ENCODE measurements at regions not wholly inside any gene's neighbourhood (a gene's known extent, or its start where the extent isn't known, plus 50 kb on each side); places are given as distances from the start of the nearest gene placed in this dataset.

DNA sequence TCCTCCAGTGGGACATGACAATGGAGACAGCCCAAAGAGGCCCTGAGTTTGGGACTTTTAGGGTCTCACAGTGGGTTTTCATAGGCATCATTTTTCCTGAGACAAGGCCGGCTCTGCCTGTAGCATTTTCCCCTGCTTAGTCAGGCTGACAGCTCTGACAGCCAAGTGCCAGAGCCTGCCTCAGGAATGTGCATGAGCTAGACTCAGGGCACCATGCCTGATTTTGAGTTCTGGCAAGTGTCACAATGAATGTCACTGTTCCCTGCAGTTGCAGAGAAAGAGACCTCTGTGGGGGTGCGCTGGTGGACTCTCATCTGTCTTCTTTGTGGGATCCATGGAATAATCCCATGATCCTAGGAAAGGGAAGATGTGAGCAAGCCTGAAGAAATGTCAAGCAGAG is 343.3 kb upstream of the TSPY4 start:
- DNase-seq (ENCODE audit: low read depth), result no peak
- H3K4me3 ChIP-seq (ENCODE audit: low read depth, low read length), result no peak overlapping the region
- no peak for TF ChIP-seq CTCF (IDR thresholded peaks at IDR 0.05; ENCODE audit: control insufficient read depth, extremely low read depth, insufficient read depth)

DNA sequence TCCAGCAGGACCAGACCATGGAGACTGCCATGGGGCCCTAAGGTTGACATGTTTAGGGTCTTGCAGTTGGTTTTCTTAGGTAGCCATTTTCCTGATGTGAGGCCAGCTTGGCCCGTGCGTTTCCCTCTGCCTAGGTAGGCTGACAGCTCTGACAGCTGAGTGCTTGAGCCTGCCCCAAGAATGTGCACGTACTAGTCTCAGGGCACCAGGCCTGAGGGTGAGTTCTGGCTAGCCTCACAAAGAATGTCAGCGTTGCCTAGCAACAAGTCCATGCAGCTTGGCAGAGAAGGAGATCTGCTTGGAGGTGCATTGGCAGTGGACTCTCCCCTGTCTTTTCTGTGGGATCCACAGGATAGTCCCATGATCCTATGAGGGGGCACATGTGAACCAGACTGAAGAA is 336.0 kb upstream of the TSPY4 start:
- no peak for TF ChIP-seq CTCF (IDR thresholded peaks at IDR 0.05; ENCODE audit: control insufficient read depth, extremely low read depth, insufficient read depth)
- H3K4me3 ChIP-seq (ENCODE audit: low read depth, low read length), result no peak overlapping the region
- peak; percentile 2 for DNase-seq (ENCODE audit: low read depth)

DNA sequence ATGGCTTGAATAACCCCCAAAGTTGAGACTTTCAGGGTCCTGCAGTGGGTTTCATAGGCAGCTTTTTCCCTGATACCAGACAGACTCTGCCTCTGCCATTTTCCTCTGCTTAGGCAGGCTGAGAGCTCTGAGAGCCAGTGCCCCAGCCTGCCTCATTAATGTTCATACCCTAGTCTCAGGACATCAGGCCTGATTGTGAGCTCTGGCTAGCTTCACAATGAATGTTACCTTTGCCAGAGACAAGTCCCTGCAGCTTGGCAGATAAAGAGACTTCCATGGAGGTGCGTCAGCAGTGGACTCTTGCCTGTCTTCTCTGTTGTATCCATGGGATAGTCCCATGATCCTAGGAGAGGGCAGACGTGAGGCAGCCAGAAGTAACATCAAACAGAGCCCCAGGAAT is 333.5 kb upstream of the TSPY4 start:
- no peak for TF ChIP-seq CTCF (IDR thresholded peaks at IDR 0.05; ENCODE audit: control insufficient read depth, extremely low read depth, insufficient read depth)
- H3K4me3 ChIP-seq (ENCODE audit: low read depth, low read length), result no peak overlapping the region
- DNase-seq (ENCODE audit: low read depth), result no peak

- TF ChIP-seq CTCF (IDR thresholded peaks at IDR 0.05; ENCODE audit: control insufficient read depth, extremely low read depth, insufficient read depth), result no peak
Observed at GRCh38 chrY:9008648-9009047, 328.6 kb upstream of the TSPY4 start.

GRCh38 chrY:9016916-9017315 is 320.3 kb upstream of the TSPY4 start:
- no peak overlapping the region for H3K4me3 ChIP-seq (ENCODE audit: low read depth, low read length)
- TF ChIP-seq CTCF (IDR thresholded peaks at IDR 0.05; ENCODE audit: control insufficient read depth, extremely low read depth, insufficient read depth), result no peak
- no peak for DNase-seq (ENCODE audit: low read depth)

More at GRCh38 chrY:9008648-9009047, 328.6 kb upstream of the TSPY4 start:
- H3K4me3 ChIP-seq (ENCODE audit: low read depth, low read length), result no peak overlapping the region
- no peak for DNase-seq (ENCODE audit: low read depth)

GRCh38 chrY:9018401-9018800 is 318.9 kb upstream of the TSPY4 start:
- H3K4me3 ChIP-seq (ENCODE audit: low read depth, low read length), result no peak overlapping the region
- DNase-seq (ENCODE audit: low read depth), result no peak
- TF ChIP-seq CTCF (IDR thresholded peaks at IDR 0.05; ENCODE audit: control insufficient read depth, extremely low read depth, insufficient read depth), result no peak

GRCh38 chrY:9027729-9028375 is 309.4 kb upstream of the TSPY4 start:
- TF ChIP-seq CTCF (IDR thresholded peaks at IDR 0.05; ENCODE audit: control insufficient read depth, extremely low read depth, insufficient read depth), result no peak

More at GRCh38 chrY:9027729-9028375, 309.4 kb upstream of the TSPY4 start:
- no peak overlapping the region for H3K4me3 ChIP-seq (ENCODE audit: low read depth, low read length)
- no peak for DNase-seq (ENCODE audit: low read depth)

All from LNCaP clone FGC (cell line).